PC-3 (cell line): ENCODE measurements at regions not wholly inside any gene's neighbourhood (a gene's known extent, or its start where the extent isn't known, plus 50 kb on each side); places are given as distances from the start of the nearest gene placed in this dataset.

Source experiments
- EZH2 ChIP-seq: fragments of 300-600 bp; sonication (generic); IDR thresholded peaks from one replicate; pipeline ENCODE4 v1.6.1; 2017; ENCODE audit warnings: antibody characterized with exemption, mild to moderate bottlenecking, low read length; ENCODE audit not compliant: unreplicated experiment
- TF ChIP-seq, protein P1 (sequence below): fragments of 300-600 bp; sonication (generic); conservative IDR thresholded peaks from 2 replicates; pipeline ENCODE4 v1.5.1; 2017; ENCODE audit warnings: antibody characterized with exemption, low read depth, mild to moderate bottlenecking, low read length

DNA sequence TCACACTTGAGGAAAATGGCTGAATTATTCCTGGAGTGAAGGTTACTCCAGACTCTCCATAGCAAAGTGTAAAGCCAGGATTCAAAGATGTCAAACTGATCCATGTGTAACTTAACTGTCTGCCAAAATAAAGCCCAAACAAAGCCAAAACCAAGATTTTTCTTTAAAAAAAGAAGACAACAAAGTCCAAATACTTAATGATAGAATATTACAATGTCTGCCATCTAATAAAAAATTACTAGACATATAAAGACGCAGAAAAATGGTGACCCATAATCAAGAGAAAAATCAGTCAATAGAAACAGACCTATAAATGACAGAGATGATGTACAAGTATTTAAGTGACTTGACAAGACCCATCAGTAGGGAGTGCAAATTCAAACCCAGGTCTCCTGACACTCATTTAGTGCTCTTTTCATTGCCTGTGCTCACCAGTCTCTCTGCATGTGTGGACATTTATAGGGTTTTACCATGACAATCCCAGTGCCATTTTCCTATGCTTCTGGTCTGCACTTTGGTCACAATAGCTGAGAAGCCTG, 85.1 kb upstream of the HES1 start:
- TF ChIP-seq, protein P1, sequence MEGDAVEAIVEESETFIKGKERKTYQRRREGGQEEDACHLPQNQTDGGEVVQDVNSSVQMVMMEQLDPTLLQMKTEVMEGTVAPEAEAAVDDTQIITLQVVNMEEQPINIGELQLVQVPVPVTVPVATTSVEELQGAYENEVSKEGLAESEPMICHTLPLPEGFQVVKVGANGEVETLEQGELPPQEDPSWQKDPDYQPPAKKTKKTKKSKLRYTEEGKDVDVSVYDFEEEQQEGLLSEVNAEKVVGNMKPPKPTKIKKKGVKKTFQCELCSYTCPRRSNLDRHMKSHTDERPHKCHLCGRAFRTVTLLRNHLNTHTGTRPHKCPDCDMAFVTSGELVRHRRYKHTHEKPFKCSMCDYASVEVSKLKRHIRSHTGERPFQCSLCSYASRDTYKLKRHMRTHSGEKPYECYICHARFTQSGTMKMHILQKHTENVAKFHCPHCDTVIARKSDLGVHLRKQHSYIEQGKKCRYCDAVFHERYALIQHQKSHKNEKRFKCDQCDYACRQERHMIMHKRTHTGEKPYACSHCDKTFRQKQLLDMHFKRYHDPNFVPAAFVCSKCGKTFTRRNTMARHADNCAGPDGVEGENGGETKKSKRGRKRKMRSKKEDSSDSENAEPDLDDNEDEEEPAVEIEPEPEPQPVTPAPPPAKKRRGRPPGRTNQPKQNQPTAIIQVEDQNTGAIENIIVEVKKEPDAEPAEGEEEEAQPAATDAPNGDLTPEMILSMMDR: no peak
- TF ChIP-seq EZH2: no peak
